SU-DHL-6 (cell line): ENCODE measurements at regions not wholly inside any gene's neighbourhood (a gene's known extent, or its start where the extent isn't known, plus 50 kb on each side); places are given as distances from the start of the nearest gene placed in this dataset.
"Not testable (repeated sequence)": the region's sequence is repeated elsewhere in the genome, so short reads cannot be mapped to it uniquely, and the experiment has no call there.

ENCODE experiments used
- H2AFZ ChIP-seq: fragments of 200-600 bp; sonication (generic); 2 replicates; pipeline ENCODE4 v1.6.1; 2014; ENCODE audit warnings: low read depth, mild to moderate bottlenecking, moderate library complexity, mixed read lengths, antibody characterized with exemption, low read length; ENCODE audit not compliant: severe bottlenecking
- H3F3A ChIP-seq: fragments of 200-600 bp; shearing (Covaris generic); 2 replicates; pipeline ENCODE4 v1.6.0; 2016; ENCODE audit warnings: antibody characterized with exemption, mild to moderate bottlenecking; ENCODE audit not compliant: insufficient read depth
- H3K27ac ChIP-seq: fragments of 200-600 bp; sonication (generic); 2 replicates; pipeline ENCODE4 v1.5.1; 2016; ENCODE audit warnings: low read depth, mild to moderate bottlenecking, low read length, moderate library complexity, mixed read lengths
- H3K27me3 ChIP-seq: fragments of 200-600 bp; sonication (generic), shearing (Covaris generic); 2 replicates; pipeline ENCODE4 v1.6.0; 2014; ENCODE audit warnings: mild to moderate bottlenecking, low read length
- H3K36me3 ChIP-seq: fragments of 200-600 bp; sonication (generic); 2 replicates; pipeline ENCODE4 v1.6.1; 2014; ENCODE audit warnings: mild to moderate bottlenecking, low read length, mixed read lengths
- H3K4me2 ChIP-seq: fragments of 300-600, 200-600 bp; shearing (Covaris generic), sonication (generic); 2 replicates; pipeline ENCODE4 v1.6.0; 2014; ENCODE audit warnings: low read length, low read depth, mild to moderate bottlenecking; ENCODE audit not compliant: poor library complexity, severe bottlenecking
- H3K4me3 ChIP-seq: fragments of 200-600 bp; sonication (generic); 2 replicates; pipeline ENCODE4 v1.5.1; 2014; ENCODE audit warnings: antibody characterized with exemption, low read length, mild to moderate bottlenecking, mixed read lengths; ENCODE audit not compliant: insufficient read depth, poor library complexity, severe bottlenecking
- H3K79me2 ChIP-seq: fragments of 200-600 bp; sonication (generic); 2 replicates; pipeline ENCODE4 v1.6.1; 2014; ENCODE audit warnings: mild to moderate bottlenecking, low read length, moderate library complexity; ENCODE audit not compliant: insufficient read depth
- H3K9ac ChIP-seq: fragments of 200-600 bp; sonication (generic); 2 replicates; pipeline ENCODE4 v1.7.0; 2014; ENCODE audit warnings: mild to moderate bottlenecking, low read length
- H3K9me2 ChIP-seq: fragments of 200-600 bp; sonication (generic); replicated peaks from 2 replicates; pipeline ENCODE4 v1.6.1; 2014; ENCODE audit warnings: low read length; ENCODE audit not compliant: insufficient read depth
- H3K9me3 ChIP-seq: fragments of 200-600 bp; sonication (generic); 2 replicates; pipeline ENCODE4 v1.6.1; 2014; ENCODE audit warnings: low read length, mixed read lengths; ENCODE audit not compliant: insufficient read depth
- H4K20me1 ChIP-seq: fragments of 200-600 bp; sonication (generic); 2 replicates; pipeline ENCODE4 v1.6.1; 2014; ENCODE audit warnings: low read depth, mild to moderate bottlenecking, antibody characterized with exemption, low read length, moderate library complexity, mixed read lengths
- CTCF ChIP-seq: fragments of 200-600 bp; sonication (generic); IDR thresholded peaks from one replicate; pipeline ENCODE4 v1.5.1; 2017; ENCODE audit warnings: antibody characterized with exemption, mild to moderate bottlenecking, low read length, moderate library complexity; ENCODE audit not compliant: insufficient read depth, poor library complexity, severe bottlenecking
- EZH2phosphoT487 ChIP-seq: fragments of 200-600 bp; sonication (generic), shearing (Covaris generic); conservative IDR thresholded peaks from 2 replicates; pipeline ENCODE4 v1.6.1; 2018; ENCODE audit warnings: mild to moderate bottlenecking, antibody characterized with exemption, low read length, moderate library complexity, mixed read lengths

GRCh38 chr2:8251856-8252255 lies 430.0 kb upstream of the ID2 start:
- Histone ChIP-seq H3F3A (no peaks in the 10 kb centered on the region), H3K27me3 (no peaks in the 10 kb centered on the region), H3K36me3 (no peaks in the 10 kb centered on the region), H2AFZ (no peak overlapping the region), H3K9me2 (no peaks in the 10 kb centered on the region), H3K9me3 (peaks cover 9% of the 10 kb centered on the region; the same call in 1 of the 2 replicates), H3K9ac (no peak overlapping the region), H3K4me2 (no peak overlapping the region), H3K27ac (no peak overlapping the region), H4K20me1 (no peaks in the 10 kb centered on the region), H3K4me3 (no peak overlapping the region), H3K79me2 (no peaks in the 10 kb centered on the region)
- TF ChIP-seq EZH2phosphoT487 (no peak), CTCF (no peak)

- Histone ChIP-seq H4K20me1 (no peaks in the 10 kb centered on the region), H2AFZ (no peak overlapping the region), H3K36me3 (no peaks in the 10 kb centered on the region), H3K4me2 (no peak overlapping the region), H3F3A (no peaks in the 10 kb centered on the region), H3K4me3 (no peak overlapping the region), H3K9ac (no peak overlapping the region), H3K79me2 (no peaks in the 10 kb centered on the region), H3K9me3 (peaks cover 9% of the 10 kb centered on the region; the same call in 1 of the 2 replicates), H3K27ac (no peak overlapping the region), H3K9me2 (no peaks in the 10 kb centered on the region), H3K27me3 (no peaks in the 10 kb centered on the region)
- TF ChIP-seq EZH2phosphoT487 (no peak), CTCF (no peak)
These were observed 428.7 kb upstream of the ID2 start for GRCh38 chr2:8252997-8253694.

GRCh38 chr2:8253781-8254180 lies 428.1 kb upstream of the ID2 start:
- TF ChIP-seq EZH2phosphoT487 (no peak), CTCF (no peak)
- Histone ChIP-seq H3K9me2 (no peaks in the 10 kb centered on the region), H3K9me3 (peaks cover 9% of the 10 kb centered on the region; the same call in 1 of the 2 replicates), H3K36me3 (no peaks in the 10 kb centered on the region), H3F3A (no peaks in the 10 kb centered on the region), H3K4me3 (no peak overlapping the region), H4K20me1 (no peaks in the 10 kb centered on the region), H2AFZ (no peak overlapping the region), H3K27ac (no peak overlapping the region), H3K9ac (no peak overlapping the region), H3K79me2 (no peaks in the 10 kb centered on the region), H3K27me3 (no peaks in the 10 kb centered on the region), H3K4me2 (no peak overlapping the region)

- not testable (repeated sequence) for H3K9ac ChIP-seq, H3K4me3 ChIP-seq, H3K79me2 ChIP-seq, H3K9me3 ChIP-seq, H3K9me2 ChIP-seq, H2AFZ ChIP-seq, H3F3A ChIP-seq, H3K27me3 ChIP-seq, H3K36me3 ChIP-seq, H4K20me1 ChIP-seq, H3K27ac ChIP-seq, H3K4me2 ChIP-seq
These were observed 427.6 kb upstream of the ID2 start for GRCh38 chr2:8254214-8254613.
